ENCODE measurements at regions not wholly inside any gene's neighbourhood (a gene's known extent, or its start where the extent isn't known, plus 50 kb on each side); places are given as distances from the start of the nearest gene placed in this dataset.

DNA sequence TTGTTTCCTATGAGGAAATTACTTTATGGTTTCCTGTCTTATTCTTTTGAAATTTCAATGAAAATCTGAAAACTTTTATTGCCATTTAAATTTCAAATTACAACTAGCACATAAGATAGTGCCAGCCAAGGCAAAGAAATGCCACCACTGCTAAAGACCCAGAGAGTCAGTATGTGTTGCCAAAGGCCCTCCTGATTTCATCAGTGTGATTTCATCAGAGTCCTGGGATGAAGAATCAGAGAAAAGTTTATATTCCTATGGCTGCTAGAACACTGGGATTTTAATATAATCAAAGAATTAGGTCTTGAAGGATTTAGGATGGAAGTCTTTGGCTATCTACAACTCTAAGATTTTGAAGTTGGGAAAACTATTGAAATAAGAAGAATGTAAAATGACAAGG is 434.2 kb upstream of the CCDC54 start:
- no peak overlapping the region for H3K4me3 ChIP-seq (ENCODE audit: low read depth, low read length)
- TF ChIP-seq, protein P1, sequence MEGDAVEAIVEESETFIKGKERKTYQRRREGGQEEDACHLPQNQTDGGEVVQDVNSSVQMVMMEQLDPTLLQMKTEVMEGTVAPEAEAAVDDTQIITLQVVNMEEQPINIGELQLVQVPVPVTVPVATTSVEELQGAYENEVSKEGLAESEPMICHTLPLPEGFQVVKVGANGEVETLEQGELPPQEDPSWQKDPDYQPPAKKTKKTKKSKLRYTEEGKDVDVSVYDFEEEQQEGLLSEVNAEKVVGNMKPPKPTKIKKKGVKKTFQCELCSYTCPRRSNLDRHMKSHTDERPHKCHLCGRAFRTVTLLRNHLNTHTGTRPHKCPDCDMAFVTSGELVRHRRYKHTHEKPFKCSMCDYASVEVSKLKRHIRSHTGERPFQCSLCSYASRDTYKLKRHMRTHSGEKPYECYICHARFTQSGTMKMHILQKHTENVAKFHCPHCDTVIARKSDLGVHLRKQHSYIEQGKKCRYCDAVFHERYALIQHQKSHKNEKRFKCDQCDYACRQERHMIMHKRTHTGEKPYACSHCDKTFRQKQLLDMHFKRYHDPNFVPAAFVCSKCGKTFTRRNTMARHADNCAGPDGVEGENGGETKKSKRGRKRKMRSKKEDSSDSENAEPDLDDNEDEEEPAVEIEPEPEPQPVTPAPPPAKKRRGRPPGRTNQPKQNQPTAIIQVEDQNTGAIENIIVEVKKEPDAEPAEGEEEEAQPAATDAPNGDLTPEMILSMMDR (IDR thresholded peaks at IDR 0.05; ENCODE audit: low read depth, low read length): no peak

DNA sequence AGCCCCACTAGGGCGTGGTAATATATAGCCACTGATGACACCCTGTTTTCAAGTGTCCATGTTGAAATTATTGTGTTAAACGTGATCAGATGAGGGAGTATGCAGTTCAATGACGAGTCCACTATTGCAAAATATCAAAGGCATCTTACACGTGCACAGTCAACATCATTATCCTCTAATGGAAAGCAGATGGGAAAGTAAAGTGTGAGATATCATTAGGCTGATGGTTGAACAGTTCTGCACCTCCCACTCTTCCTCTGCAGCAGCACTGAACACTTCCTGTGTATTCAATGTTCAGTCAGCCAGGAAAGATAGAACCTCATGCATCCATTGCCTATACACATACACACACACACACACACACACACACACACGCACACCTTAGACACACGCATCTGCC is 431.8 kb upstream of the CCDC54 start:
- no peak overlapping the region for H3K4me3 ChIP-seq (ENCODE audit: low read depth, low read length)
- TF ChIP-seq, protein P1 (IDR thresholded peaks at IDR 0.05; ENCODE audit: low read depth, low read length): no peak

DNA sequence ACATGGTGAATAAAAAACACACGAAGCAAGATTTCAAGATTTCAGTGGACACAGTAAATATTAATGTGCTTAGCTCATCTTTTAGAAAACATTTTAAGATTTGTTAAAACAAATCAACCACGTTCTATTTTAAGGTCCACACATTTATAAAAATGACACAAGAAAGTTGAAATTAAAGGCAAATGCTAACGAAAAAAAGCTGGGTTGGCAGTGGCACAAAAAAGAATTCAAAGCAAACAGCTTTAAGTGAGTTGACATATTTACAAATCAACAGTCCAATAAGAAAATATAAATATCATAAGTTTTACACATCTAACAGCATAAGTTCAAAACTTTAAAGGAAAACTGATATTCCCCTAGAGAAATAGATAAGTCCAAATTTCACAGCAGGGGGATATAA is 430.4 kb upstream of the CCDC54 start:
- TF ChIP-seq, protein P1 (IDR thresholded peaks at IDR 0.05; ENCODE audit: low read depth, low read length): no peak
- H3K4me3 ChIP-seq (ENCODE audit: low read depth, low read length): no peak overlapping the region

DNA sequence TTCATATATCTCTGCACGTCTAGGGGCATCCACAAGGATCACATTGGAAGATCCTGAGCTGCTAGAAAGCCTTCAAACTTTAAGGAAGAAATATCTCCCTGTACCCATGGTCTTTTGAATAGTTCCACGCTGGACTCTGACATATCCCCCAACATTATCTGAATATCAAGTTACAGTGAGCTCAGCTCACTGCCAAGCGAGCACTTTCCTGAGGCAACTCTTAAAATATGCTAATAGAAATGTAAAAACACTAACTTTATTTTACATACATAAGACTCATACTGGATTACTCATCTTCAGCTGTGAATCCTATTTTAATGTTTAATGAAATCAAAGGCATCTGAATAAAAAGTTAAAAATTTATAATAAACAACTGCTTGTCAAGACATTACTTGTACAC is 420.2 kb upstream of the CCDC54 start:
- H3K4me3 ChIP-seq (ENCODE audit: low read depth, low read length): no peak overlapping the region
- TF ChIP-seq, protein P1 (IDR thresholded peaks at IDR 0.05; ENCODE audit: low read depth, low read length): no peak

DNA sequence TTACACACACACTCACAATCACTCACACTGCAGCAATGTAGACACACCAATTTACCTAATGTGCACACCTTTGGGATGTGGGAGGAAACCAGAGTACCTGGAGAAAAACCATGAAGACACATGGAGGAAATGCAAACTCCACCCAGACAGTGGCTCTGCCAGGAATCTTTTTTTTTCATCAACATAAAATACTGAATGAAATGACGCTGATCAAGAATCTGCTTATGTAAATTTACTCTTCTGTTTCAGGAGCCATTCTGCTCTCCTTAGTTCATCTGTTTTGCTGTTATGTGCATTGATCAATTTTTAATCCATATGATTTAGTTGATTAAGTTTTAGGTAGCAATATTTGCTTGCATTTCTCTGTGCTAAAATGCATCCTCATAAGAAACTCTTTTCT is 414.2 kb upstream of the CCDC54 start:
- TF ChIP-seq, protein P1 (IDR thresholded peaks at IDR 0.05; ENCODE audit: low read depth, low read length): no peak
- H3K4me3 ChIP-seq (ENCODE audit: low read depth, low read length): no peak overlapping the region

DNA sequence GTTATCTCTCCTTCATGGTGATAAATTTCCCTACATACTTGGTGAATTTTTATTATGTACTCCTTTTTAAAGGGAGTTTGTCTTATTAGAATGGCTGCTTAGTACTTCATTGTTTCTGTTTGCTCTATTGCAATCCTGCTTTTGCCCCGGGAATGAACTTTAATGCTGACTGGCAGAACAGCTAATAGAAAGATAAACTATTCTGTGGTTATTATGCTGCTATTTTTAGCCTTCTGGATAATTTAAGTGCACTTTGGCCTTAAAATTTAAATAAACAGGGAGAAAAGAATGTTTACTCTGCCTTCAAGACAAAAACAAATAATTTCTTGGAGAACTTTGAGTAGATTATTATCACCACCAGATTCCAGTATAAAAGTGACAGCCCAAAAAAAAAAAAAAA is 413.8 kb upstream of the CCDC54 start:
- TF ChIP-seq, protein P1 (IDR thresholded peaks at IDR 0.05; ENCODE audit: low read depth, low read length): no peak
- H3K4me3 ChIP-seq (ENCODE audit: low read depth, low read length): no peak overlapping the region

DNA sequence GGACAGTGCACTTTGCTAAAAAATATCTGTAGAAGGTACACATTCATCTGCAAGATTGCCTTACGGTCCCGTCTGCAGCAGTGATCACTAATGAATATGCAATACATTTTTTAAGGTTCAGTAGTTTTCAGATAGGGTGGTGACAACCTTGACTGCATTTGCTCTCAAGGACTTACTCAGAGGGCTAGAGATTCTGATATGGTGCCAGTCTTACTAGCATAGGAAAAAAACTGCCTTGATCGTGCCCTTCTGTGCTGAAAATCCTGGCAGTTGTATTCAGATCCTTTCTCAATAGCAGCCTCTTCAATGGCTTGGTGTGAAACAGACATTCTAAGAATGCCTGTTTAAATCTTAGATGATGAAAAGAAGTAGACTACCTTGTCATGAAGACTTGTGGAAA is 411.9 kb upstream of the CCDC54 start:
- TF ChIP-seq, protein P1 (IDR thresholded peaks at IDR 0.05; ENCODE audit: low read depth, low read length): no peak
- no peak overlapping the region for H3K4me3 ChIP-seq (ENCODE audit: low read depth, low read length)

All from WI38 (cell line).